GM23248 (cell line): ENCODE measurements at regions not wholly inside any gene's neighbourhood (a gene's known extent, or its start where the extent isn't known, plus 50 kb on each side); places are given as distances from the start of the nearest gene placed in this dataset.

Source experiments
- DNase-seq: peaks from one replicate; pipeline ENCODE4 v3.0.0-alpha.2; 2015
- H2AFZ ChIP-seq: fragments of 200-600 bp; sonication (generic); 2 replicates; pipeline ENCODE4 v1.6.1; 2016; ENCODE audit warnings: antibody characterized with exemption
- H3F3A ChIP-seq: fragments of 200-600 bp; sonication (generic); 2 replicates; pipeline ENCODE4 v1.6.1; 2016; ENCODE audit warnings: mild to moderate bottlenecking, antibody characterized with exemption, mixed run types; ENCODE audit not compliant: insufficient read depth
- H3K27ac ChIP-seq: fragments of 200-600 bp; sonication (generic); 2 replicates; pipeline ENCODE4 v1.5.1; 2016; ENCODE audit warnings: mild to moderate bottlenecking
- H3K27me3 ChIP-seq: fragments of 200-600 bp; sonication (generic); replicated peaks from 2 replicates; pipeline ENCODE4 v1.6.1; 2016; ENCODE audit warnings: mild to moderate bottlenecking; ENCODE audit not compliant: insufficient read depth
- H3K36me3 ChIP-seq: fragments of 200-600 bp; sonication (generic); 2 replicates; pipeline ENCODE4 v1.6.1; 2016; ENCODE audit warnings: low read depth, mild to moderate bottlenecking
- H3K4me1 ChIP-seq: fragments of 200-600 bp; sonication (generic); 2 replicates; pipeline ENCODE4 v1.6.1; 2016; ENCODE audit warnings: mild to moderate bottlenecking; ENCODE audit not compliant: insufficient read depth
- H3K4me2 ChIP-seq: fragments of 200-600 bp; sonication (generic); one replicate; pipeline ENCODE4 v1.6.1; 2016; ENCODE audit warnings: mild to moderate bottlenecking; ENCODE audit not compliant: unreplicated experiment
- H3K4me3 ChIP-seq: fragments of 200-600 bp; sonication (generic); 2 replicates; pipeline ENCODE4 v1.5.1; 2016; ENCODE audit warnings: mild to moderate bottlenecking
- H3K79me2 ChIP-seq: fragments of 200-600 bp; sonication (generic); 2 replicates; pipeline ENCODE4 v1.6.1; 2016; ENCODE audit warnings: mild to moderate bottlenecking; ENCODE audit not compliant: insufficient read depth
- H3K9ac ChIP-seq: fragments of 200-600 bp; sonication (generic); 2 replicates; pipeline ENCODE4 v1.6.1; 2016; ENCODE audit warnings: mild to moderate bottlenecking
- H3K9me2 ChIP-seq: fragments of 200-600 bp; sonication (generic); 2 replicates; pipeline ENCODE4 v1.6.1; 2016; ENCODE audit warnings: mixed run types, mild to moderate bottlenecking, moderate library complexity; ENCODE audit not compliant: insufficient read depth
- H3K9me3 ChIP-seq: fragments of 200-600 bp; sonication (generic); one replicate; pipeline ENCODE4 v1.6.1; 2017; ENCODE audit warnings: low read depth
- H4K20me1 ChIP-seq: fragments of 200-600 bp; sonication (generic); 2 replicates; pipeline ENCODE4 v1.6.0; 2016; ENCODE audit not compliant: insufficient read depth
- EZH2 ChIP-seq: fragments of 200-600 bp; sonication (generic); IDR thresholded peaks from 2 replicates; pipeline ENCODE4 v1.6.1; 2018; ENCODE audit warnings: antibody characterized with exemption, mild to moderate bottlenecking; ENCODE audit not compliant: insufficient read depth, poor library complexity, severe bottlenecking
- EZH2phosphoT487 ChIP-seq: fragments of 200-600 bp; sonication (generic); IDR thresholded peaks from 2 replicates; pipeline ENCODE4 v1.6.1; 2018; ENCODE audit warnings: antibody characterized with exemption, moderate library complexity, mild to moderate bottlenecking, low read depth; ENCODE audit not compliant: insufficient read depth
- WGBS, 2 experiments: methylation state at CpG; one replicate each; pipeline ENCODE4 v1.1.6; 2015 to 2017; ENCODE audit warnings: low lambda C conversion rate in 2 of 2, low coverage in 1 of 2; ENCODE audit errors: missing lambda C conversion rate in 2 of 2; 5-methylcytosine and 5-hydroxymethylcytosine counted together
- in situ Hi-C: fragments of 300-500 bp; cut with MboI; formaldehyde crosslinking; loops from 2 replicates; pipeline ENCODE4 v1.15.0; 2020

DNA sequence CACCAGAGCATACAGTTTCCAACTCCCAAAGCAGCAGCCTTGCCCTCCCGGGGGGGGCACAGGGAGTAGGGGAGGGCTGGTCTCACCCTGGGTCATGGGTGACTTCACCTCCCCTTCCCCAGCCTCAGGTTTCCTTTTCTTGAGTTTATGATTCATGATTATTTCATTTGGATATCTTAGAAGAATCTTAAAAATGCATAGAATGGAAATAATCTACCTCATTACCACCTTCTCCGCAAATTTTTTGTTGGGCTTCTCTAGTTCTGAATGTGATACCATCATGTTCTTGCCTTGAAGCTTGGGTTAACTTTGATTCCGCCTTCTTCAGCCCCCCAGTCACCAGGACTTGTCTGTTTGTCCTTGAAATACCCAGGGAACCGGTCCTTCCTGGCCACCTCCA is 148.8 kb upstream of the ROPN1 start:
- in situ Hi-C loops, result no loop called here

DNA sequence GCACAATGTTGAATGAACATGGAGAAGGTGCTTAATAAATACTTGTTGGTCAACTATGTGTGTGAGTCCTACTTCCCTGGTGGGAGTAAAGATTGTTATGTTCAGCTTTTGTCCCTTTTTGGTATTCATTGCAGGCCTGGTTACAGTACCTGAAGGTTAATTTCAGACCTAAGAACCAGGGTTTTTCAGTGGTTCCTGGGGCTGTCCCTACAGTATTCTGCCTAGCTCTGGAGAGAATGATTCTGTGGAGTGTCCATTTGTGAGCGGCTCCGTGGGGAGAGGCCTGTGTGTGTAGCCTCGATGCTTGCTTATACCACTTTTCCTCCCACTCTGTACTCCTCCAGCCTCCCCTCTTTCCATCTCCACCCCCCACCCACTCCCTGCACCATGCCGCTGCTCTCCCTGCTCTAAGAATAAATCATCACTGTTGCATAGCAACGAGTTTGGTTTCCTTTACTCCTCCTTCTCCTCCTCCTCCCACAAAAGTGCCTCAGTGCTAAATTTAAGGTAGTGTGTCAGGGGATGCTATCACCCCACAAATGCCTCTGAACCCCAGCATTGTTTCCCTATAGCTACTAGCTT is 150.6 kb upstream of the ROPN1 start:
- Histone ChIP-seq H3K9ac (no peak overlapping the region), H4K20me1 (no peaks in the 10 kb centered on the region), H3F3A (no peaks in the 10 kb centered on the region), H3K79me2 (no peaks in the 10 kb centered on the region), H3K36me3 (no peaks in the 10 kb centered on the region), H3K4me3 (no peak overlapping the region), H3K9me2 (no peaks in the 10 kb centered on the region), H3K4me1 (no peaks in the 10 kb centered on the region), H3K27ac (no peak overlapping the region), H3K4me2 (no peak overlapping the region), H3K9me3 (no peaks in the 10 kb centered on the region), H2AFZ (no peak overlapping the region), H3K27me3 (no peaks in the 10 kb centered on the region; the same call in 1 of the 2 replicates)
- in situ Hi-C loops, result no loop called here
- TF ChIP-seq EZH2 (no peak), EZH2phosphoT487 (no peak)
- no peak for DNase-seq
- 57 to 64% methylated on average over 5 of the region's 5 CpGs for WGBS, 2 experiments

More for the DNA sequence above, 148.8 kb upstream of the ROPN1 start:
- no peaks in the 10 kb centered on the region for H3K79me2 ChIP-seq
- no peaks in the 10 kb centered on the region for H3F3A ChIP-seq
- WGBS, 2 experiments, result 65 to 70% methylated on average over 4 of the region's 4 CpGs
- H3K9ac ChIP-seq, result no peak overlapping the region
- no peaks in the 10 kb centered on the region for H3K4me1 ChIP-seq
- H3K27ac ChIP-seq, result no peak overlapping the region
- H3K36me3 ChIP-seq, result no peaks in the 10 kb centered on the region
- no peak overlapping the region for H3K4me2 ChIP-seq
- no peak overlapping the region for H3K4me3 ChIP-seq
- no peaks in the 10 kb centered on the region; the same call in 1 of the 2 replicates for H3K27me3 ChIP-seq
- no peak for DNase-seq
- no peak overlapping the region for H2AFZ ChIP-seq
- no peaks in the 10 kb centered on the region for H4K20me1 ChIP-seq
- no peaks in the 10 kb centered on the region for H3K9me3 ChIP-seq
- no peak for TF ChIP-seq EZH2phosphoT487
- no peak for TF ChIP-seq EZH2
- no peaks in the 10 kb centered on the region for H3K9me2 ChIP-seq

DNA sequence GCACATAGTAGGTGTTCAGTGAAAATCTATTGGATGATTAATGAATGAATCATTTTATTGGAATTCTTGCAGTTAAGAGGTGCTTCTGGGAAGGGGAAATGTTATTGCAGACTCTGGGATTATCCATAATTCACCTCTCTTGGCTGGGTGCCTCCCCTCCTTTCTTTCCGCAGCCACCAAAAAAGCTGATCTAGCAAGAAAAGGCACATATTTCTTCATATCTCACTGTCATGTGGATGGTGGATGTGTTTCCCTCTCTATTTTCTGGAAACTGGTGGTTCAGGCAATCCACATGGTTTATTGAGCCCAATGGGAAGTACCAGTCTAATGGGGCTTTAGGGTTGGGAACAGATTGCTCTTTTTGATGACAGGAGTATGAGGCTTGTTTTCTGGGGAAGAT is 151.1 kb upstream of the ROPN1 start:
- H2AFZ ChIP-seq, result no peak overlapping the region
- TF ChIP-seq EZH2, result no peak
- no peak for TF ChIP-seq EZH2phosphoT487
- no peaks in the 10 kb centered on the region for H3K36me3 ChIP-seq
- no peak overlapping the region for H3K4me2 ChIP-seq
- H3K79me2 ChIP-seq, result no peaks in the 10 kb centered on the region
- no peaks in the 10 kb centered on the region for H3K9me3 ChIP-seq
- H3K27me3 ChIP-seq, result no peaks in the 10 kb centered on the region; the same call in 1 of the 2 replicates
- H3K9me2 ChIP-seq, result no peaks in the 10 kb centered on the region
- no peaks in the 10 kb centered on the region for H3K4me1 ChIP-seq
- in situ Hi-C loops, result no loop called here
- H3K9ac ChIP-seq, result no peak overlapping the region
- WGBS, 2 experiments, result 95 to 100% methylated on average over 1 of the region's 1 CpG
- H3K4me3 ChIP-seq, result no peak overlapping the region
- no peak overlapping the region for H3K27ac ChIP-seq
- no peaks in the 10 kb centered on the region for H3F3A ChIP-seq
- H4K20me1 ChIP-seq, result no peaks in the 10 kb centered on the region
- DNase-seq, result no peak

DNA sequence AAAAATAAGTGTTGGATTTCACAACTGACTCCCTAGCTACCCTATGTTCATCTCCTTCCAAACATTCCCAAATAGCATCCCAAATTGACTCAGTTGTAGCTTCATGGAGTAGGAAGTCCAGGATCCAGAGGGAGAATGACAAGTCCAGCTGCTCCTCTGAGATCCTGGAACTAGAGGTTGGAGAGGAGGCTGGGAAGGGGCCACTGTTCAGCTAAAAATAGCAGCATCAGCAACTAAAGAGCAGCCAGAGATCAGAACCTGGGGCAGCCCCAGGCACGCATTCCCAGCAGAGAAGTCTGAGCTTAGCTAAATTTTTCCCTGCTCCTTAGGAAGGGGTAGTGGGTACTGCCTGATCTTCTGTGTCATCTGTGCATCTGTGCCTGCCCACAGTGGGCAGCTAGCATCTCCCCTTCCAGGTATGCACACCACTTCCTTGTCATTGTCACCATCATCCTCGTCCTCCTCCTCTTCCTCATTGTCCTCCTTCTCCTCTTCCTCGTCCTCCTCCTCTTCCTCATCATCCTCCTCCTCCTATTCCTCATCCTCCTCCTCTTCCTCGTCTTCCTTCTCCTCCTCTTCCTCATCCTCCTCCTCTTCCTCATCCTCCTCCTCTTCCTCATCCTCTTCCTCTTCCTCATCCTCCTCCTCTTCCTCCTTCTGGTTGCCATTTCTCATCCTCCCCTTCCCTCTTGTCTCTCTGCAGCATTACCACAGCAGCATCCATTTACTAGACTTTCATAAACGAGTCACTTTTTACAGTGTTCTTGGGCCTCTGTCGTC is 152.3 kb upstream of the ROPN1 start:
- no peak overlapping the region for H2AFZ ChIP-seq
- TF ChIP-seq EZH2, result no peak
- H3K79me2 ChIP-seq, result no peaks in the 10 kb centered on the region
- no peaks in the 10 kb centered on the region for H3K4me1 ChIP-seq
- H3K9me2 ChIP-seq, result no peaks in the 10 kb centered on the region
- no peaks in the 10 kb centered on the region for H3K36me3 ChIP-seq
- no peaks in the 10 kb centered on the region; the same call in 1 of the 2 replicates for H3K27me3 ChIP-seq
- H3F3A ChIP-seq, result no peaks in the 10 kb centered on the region
- no peak overlapping the region for H3K4me3 ChIP-seq
- 64 to 72% methylated on average over 6 of the region's 6 CpGs for WGBS, 2 experiments
- no peak overlapping the region for H3K27ac ChIP-seq
- in situ Hi-C loops, result no loop called here
- H4K20me1 ChIP-seq, result no peaks in the 10 kb centered on the region
- H3K9me3 ChIP-seq, result no peaks in the 10 kb centered on the region
- H3K4me2 ChIP-seq, result no peak overlapping the region
- no peak for DNase-seq
- H3K9ac ChIP-seq, result no peak overlapping the region
